HG03103 (cell line): ENCODE measurements at regions not wholly inside any gene's neighbourhood (a gene's known extent, or its start where the extent isn't known, plus 50 kb on each side); places are given as distances from the start of the nearest gene placed in this dataset.

Experiments
- ATAC-seq: cut with Tn5 transposase; IDR thresholded peaks from one replicate; pipeline ENCODE4 v1.9.1; 2021; ENCODE audit warnings: low read depth; ENCODE audit not compliant: unreplicated experiment

DNA sequence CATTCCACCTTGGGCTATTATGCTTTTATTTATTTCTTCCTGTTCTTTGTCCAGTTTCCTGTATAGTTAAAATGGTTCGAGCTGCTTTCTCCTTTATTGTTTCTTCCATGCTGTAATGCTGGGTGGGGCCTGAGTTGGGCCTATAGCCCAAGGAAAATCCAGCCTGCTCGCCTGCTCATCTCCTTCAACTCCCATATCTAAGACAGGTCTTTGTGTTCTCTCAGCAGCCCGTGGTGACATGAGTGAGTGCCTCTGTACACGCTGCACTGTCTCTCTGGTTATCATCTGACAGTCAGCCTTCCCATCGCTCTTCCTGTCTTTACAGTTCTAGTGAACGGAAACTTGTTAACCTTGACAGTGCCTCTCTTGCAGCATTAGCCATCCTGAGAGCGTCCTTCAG, 221.9 kb upstream of the SLC10A2 start:
- no peak for ATAC-seq

DNA sequence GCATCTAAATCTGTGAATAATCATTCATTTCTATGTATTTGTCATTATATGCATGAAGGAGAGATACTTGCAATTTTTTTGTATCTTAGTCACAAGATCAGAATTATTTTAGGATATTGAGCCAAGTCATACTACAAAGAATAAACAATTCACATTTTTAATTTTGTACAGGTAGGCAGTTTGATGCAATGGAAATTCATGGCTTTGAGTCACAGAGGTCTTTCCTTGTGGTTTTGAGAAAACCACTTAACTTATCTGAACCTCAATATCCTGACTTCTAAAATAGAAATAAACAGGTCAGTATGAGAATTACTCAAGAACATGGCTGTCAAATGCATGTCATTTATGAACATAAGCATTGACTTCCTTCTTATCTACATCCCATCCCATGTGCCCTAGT, 221.4 kb upstream of the SLC10A2 start:
- ATAC-seq, result no peak

DNA sequence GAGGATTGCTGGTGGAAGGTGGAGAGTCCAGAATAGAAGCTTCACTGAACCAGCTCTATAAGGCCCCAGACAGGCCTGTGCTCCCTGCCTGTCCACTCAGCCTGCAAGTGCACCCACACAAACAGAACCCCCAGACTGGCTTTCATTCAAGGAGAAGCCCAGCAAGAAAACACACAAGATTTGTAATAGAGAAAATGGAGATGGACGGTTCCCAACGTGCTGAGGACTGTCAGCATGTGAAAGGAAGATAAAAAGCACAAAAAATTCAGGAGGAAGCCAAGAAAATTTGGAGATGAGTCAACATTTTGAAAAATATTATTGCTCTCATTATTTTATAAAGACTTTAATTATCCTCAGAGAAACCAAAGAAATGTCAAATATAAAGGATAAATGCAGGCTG, 218.2 kb upstream of the SLC10A2 start:
- no peak for ATAC-seq

DNA sequence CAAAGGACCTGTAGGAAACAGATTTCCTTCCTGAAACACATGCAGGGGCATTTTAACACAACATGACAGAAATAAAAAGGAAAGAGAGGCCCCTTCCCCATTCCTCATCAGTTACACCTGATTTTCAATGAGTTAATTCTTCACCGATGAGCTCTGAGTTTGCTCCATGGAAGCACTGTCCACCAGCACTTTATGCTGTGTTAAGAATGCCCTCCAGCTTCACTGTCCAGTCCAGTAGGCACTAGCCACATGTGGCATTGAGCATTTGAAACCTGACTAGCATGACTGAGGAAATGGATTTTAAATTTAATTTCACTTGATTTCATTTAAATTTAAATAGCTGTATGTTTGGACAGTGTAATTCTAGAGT, 217.2 kb upstream of the SLC10A2 start:
- no peak for ATAC-seq

DNA sequence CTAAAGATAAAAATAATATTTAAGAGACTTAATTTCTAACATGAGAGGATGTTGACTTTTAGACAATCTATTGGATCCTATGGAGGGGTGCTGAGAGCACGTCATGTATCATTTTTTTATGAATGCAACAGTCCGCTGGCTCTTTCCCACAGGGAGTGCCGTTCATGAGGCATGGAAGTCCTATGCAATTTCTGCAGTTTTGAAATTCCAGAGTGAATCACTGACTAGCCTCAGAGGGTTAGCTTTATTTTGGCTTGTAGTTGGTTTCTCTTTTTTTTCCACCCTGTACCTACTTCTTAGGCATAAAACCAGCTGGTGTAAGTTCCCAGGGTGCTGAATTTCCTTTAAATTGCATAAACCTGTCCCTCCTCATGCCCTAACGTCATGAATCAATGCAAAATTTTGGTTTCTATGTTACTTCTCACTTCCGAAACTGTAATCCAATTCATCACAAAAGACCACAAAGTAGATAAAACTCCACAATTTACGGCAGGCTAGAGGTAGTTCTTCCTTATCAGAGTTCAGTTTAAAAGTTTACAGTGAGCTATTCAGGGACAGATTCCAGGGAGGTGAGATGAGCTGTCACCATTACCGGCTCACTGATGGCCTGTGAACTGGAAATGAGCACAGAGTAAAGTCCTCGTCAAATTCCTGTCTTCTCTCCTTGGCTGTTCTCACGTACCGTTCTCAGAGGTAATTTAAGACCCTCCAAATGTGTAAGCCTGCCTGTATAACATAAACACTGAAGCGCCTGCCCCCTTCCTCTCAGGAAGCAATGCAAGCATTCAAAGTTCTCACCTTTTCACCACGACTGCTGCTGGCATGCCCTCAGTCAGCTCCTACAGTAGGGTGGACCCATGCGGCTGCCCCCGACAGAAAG, 216.6 kb upstream of the SLC10A2 start:
- no peak for ATAC-seq

DNA sequence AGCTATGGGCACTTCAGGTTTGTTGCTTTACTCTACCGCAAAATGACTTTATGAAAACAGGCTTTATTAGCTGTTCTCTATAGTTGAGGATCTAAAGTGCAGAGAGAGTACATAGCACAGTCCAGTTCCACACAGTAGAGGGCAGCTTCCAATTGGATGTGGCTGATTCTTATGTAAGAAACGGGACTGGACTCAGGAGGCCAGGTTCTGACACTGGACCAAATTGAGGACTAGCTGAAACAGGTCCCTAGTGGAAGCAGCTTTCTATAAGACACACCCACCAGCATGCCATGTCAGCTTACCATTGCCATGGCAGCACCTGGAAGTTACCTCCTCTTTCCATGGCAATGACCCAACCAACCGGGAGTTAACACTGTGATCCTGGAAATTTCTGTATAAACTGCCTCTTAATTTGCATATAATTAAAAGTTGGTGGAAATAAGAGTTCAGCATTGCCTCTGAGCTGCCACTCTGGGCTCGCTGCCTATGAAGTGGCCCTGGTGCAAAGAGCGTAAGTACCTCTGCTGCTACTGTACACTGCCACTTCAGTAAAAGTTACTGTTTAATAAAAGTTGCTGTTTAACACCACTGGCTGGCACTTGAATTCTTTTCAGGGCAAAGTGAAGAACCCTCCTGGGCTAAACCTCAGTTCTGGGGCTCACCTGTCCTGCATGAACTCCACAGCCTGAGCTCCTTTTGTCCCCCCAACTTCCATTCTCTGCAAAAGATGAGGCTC, 211.9 kb upstream of the SLC10A2 start:
- ATAC-seq, result no peak

DNA sequence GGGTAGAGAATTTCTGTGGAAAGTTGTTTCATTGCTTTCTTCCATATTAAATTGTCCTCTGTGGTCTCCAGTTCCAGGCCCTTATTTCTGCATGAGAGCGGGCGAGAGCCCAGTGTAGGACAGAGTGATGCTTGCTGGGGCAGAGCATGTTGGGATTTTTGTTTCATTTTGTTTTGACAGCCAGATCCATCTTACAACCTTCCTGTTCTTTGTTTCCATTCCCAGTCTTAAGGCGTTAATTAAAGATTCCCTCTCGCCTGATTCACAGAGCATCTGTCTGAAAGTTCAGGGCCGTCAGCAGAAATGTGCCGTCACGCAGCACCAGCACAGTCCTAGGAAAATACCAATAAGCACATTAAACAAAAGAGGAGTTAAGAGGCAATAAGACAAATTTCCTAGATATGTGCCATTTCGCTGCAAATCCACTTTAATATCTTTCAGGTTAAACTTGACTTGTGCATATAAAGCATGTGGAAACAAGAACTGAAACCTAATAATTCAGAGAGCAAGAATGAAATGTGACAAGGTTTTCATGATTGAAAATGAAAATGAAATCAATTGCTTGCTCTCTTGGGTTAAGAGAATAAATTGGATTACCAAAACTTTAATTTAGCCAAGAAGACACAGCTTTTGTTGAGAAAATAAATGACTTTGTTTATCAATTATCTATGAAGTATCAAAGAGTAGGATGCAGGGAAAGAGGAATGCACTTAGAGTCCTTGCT, 210.7 kb upstream of the SLC10A2 start:
- ATAC-seq, result peak; percentile 84

DNA sequence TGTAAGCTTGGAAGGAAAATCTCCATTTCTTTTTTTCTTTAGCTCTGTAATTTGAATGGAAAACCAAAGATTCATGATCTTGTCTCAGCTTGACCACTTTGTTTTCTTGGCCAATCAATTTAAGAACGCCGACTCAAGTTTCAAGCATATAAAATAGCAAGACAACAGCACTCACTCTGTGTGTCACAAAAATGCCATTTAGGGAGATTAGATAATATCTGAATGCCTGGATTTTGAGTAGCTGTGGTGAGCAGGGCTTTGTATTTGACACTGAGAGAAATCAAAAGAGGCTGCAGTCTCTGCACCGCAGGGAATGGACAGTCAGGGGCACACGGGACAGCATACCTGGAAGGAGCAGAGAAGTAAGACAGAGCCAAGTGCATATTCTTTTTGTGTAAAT, 209.5 kb upstream of the SLC10A2 start:
- no peak for ATAC-seq

DNA sequence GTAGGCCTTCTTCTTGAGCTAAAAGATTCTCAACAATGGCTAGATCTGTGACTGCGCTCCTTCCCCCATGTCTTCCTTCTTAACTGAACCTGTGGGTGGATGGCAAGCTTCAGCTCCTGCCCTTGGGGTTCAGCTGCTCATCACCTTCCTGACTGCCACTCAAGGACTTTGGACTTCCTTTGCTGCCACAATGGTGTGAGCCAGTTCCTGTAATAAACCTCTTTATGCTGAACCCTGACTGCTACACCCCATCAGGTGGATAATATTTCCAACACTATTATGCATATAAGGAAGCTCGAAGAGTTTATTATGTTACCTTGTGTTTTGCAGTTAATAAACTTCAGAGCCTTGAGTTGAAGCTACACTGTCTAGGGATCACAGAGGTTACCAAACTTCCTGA, 208.9 kb upstream of the SLC10A2 start:
- no peak for ATAC-seq

DNA sequence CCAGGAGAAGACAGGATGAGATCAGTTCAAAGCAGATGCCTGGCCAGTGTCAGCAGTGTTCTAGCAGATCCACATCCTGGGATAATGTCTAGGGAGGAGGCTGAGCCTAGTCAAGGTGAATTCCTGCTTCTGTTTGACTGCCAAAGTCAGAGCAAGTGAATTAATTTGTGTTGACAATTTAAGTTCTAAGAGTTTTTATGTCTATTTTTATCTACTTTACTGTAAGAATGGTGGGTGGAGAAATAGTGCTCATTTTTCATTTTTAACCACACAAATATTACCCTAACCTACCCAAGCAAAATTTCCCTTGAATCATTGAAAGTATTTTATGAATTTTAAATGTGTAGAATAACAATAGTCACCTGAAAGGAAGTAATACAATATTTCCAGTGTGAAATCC, 207.6 kb upstream of the SLC10A2 start:
- no peak for ATAC-seq

DNA sequence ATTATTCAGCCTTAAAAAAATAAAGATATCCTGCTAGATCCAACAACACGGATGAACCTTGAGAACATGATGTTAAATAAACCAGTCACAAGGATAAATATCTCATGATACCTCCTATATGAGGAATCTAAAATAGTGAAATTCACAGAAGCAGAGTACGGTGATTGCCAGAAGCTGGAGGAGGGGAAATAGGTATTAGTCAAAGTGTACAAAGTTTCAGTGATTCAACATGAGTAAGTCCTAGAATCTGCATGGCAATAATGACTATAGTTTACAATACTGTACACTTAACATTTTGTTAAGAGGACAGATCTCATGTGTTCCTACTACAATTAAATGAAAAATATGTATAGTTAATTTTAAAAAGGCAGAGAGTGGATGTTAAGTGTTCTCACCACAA, 206.6 kb upstream of the SLC10A2 start:
- no peak for ATAC-seq

DNA sequence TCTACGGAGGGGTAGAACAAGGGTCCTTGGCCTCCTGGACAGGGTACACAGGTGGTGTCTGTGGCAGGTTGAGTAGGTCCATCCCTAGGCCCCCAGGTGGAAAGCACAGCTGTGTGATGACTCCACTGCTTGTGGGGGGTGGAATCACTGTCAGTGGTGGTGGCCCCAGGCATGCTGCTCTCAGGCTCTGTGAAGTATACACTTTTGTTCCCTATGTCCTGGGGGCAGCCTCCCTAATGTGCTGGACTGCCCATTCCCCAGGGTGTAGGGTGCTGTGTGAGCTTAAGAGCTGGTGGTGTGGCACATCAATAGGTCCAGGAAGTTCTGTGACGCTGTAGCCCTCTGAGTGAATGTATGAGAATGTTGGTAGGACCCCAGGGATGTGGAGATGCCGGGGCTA, 197.2 kb upstream of the SLC10A2 start:
- no peak for ATAC-seq

DNA sequence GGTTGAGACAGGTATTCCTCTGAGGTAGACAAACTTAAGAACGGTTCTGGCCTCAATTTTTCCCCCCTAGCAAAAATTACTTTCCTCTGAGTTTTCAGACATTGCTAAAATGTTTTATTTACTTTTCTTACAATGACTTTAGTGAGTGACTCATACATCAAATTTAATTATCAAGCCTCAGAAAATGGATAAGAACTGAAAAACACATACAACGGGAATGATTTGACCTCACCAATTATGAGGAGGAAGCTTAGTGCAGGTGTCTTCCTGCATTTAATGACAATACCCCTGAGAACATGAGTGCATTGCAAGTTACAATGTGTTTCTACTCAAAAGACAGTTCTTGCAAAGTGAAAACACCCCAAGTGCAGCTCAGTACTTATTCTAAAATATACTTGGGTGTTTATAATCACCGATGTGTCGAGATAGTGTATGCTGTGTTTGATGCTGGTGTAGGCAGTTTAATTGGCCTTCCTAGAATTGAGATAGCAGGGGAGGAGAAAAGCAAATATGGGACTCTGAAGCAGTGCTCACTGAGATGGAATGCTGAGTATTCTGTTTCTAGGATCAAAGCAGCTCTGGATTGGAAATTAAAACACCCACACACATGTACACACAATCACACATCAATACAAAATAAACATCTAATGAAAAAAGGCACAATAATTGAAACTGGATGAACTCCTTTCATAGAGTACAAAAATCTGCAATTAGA, 189.5 kb upstream of the SLC10A2 start:
- no peak for ATAC-seq

DNA sequence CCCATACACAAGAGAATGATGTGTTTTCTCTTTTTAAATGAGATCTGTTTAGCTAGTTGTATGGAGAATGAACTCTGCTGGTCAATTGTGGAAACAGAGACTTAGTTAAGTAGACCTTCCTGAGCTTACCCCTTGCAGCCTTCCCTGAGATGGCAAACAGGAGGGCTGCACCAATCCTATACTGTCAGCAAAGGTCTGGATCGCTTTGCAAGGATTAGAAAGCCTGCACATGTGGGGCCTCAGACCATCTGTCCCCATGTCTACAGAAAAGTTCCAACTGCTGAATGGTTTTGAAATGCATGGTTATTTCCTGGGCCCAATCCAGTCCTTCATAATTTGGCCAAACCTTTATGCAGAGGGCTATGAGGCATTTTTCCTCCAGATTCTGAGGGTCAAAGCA, 183.9 kb upstream of the SLC10A2 start:
- no peak for ATAC-seq

DNA sequence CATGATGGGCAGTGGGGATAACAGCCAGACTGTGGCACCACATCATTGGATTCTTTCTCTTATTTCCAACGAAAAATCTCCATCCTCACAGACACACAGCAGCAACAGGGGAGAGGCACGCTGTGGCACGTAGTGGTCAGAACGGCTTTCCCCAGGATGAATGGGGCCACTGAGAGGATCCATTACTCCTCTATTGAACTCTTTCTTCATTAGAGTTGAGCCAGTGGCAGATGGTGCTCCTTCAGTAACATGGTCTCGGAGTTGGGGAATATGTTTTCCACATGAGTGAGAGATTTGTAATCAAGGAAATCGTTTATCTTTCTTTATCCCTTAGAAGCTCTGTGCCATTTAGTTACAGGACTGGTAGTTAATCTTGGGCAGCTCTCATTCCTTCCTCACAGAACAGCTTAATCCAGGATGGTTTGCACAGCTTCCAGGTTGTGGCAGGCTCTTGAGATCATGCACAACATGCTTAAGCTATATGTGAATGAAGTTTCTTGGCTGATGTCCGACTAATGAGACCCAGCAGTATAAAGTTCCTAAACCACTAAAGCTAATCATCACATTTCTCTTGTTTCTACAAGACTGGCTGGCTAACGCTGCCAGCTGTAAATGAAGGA, 180.5 kb upstream of the SLC10A2 start:
- ATAC-seq, result no peak

DNA sequence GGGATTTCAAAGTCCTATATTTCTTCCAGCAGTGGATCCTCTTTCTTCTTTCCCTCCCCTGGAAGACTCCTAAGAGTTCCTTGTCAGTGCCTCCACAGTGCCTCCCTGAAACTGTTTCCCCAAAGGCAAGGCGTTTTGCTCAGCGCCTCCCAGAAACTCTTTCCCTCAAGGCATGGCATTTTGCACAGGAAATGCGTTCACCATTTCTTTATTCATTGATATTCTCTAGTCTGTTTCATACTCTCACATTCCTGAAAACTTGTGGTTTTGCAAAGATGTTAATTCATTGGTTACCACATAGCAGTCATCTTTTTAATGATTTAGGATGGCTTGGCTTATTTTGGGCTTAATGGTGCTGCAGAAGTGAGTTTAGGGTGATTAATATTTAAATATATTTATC, 177.3 kb upstream of the SLC10A2 start:
- no peak for ATAC-seq

DNA sequence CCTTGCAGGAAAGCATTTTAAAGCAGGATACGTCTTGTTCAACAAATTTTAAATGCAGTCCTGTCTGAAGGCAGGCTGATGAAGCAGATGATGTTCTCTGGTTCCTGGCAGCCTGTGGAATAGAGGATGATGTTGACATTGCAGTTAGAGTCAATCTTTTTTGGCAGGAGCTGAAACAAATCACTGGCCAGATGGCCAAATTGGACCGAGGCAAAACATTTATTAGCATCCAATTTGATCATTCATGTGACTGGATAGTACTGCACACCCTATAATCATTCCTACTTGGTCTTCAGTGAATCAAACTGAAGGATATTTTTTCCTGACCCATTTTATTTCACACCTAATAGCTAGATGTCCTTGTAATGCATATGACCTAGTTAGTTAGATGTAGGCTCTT, 172.2 kb upstream of the SLC10A2 start:
- no peak for ATAC-seq

DNA sequence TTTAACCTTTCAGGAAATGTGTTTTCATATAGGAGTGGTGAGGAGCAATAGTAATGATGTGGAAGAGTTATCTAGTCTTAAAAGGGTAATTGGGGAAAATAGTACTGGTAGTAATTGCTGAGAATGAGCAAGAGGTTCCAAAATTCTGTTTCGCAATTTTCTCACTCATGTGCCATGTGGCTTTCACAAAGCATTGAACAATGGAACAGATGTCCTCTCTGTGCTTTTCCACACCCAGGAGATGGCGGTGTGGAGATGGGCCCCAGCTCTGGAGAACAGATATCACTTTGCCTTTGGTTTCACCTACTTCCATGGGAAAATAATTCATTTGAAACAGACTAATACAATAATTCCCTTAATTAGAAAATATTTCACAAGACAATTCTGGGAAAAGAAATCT, 170.0 kb upstream of the SLC10A2 start:
- ATAC-seq, result no peak

DNA sequence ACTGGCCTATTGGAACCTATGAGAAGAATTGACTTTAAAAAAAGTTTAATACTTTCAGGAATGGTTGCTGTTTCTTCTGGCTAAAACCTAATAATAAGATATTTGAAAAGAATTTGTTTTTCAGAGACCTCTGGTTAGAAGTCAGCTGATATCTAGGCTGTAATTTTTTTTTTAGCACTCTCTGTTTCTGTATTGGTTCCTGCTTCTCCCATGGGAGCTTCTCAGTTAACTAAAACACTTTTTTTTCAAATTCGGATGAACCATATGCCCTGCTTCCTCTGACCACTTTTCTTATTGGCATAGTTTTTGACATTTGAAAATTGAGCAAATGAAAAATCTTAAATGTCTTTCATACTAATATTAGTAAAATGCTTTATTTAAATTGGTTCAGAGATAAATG, 163.5 kb upstream of the SLC10A2 start:
- ATAC-seq, result no peak

DNA sequence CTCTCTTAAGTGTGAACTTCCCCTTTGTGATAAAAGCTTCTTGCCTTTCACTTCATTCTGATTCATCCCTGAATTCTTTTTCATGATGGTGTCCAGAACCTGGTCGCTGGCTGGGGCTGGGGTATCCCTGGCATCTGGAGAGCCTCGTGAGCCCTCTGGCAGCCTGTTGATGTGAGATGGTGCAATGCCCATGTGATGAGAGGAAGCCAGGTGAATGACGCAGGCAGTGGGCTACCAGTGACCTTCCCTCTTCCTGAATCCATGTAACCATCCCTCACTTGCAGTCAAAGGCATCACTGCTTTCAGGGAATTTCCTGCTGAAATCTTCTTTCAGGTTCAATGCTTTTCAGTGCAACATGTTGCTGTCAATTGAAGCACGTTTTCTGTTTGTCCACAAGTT, 158.6 kb upstream of the SLC10A2 start:
- no peak for ATAC-seq
